GM12874 (cell line): ENCODE measurements at regions not wholly inside any gene's neighbourhood (a gene's known extent, or its start where the extent isn't known, plus 50 kb on each side); places are given as distances from the start of the nearest gene placed in this dataset.

Experiments
- TF ChIP-seq, protein P1 (sequence below): IDR thresholded peaks from 2 replicates; pipeline ENCODE4 v1.5.1; 2011; ENCODE audit warnings: low read depth, mild to moderate bottlenecking, control low read depth, low read length, moderate library complexity; ENCODE audit not compliant: insufficient read depth

DNA sequence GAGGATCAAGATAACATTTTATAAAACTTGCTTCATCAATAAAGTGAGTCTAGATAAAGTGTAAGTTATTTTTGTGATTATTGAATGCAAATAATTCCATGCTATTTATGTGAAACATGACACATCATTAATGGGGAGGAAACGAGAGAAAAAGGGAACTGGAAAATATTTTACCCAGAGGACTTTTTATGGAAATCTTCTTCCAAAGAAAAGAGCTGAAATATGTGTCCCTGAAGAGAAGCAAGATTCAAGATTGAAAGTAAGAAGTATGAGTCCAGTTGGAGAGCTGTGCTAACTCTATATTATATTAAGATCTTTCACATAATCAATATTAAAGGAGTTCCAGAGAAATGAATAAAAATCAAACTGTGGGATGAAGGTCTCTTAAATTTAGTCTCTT, 1361.8 kb downstream of the GATA3 start:
- TF ChIP-seq, protein P1, sequence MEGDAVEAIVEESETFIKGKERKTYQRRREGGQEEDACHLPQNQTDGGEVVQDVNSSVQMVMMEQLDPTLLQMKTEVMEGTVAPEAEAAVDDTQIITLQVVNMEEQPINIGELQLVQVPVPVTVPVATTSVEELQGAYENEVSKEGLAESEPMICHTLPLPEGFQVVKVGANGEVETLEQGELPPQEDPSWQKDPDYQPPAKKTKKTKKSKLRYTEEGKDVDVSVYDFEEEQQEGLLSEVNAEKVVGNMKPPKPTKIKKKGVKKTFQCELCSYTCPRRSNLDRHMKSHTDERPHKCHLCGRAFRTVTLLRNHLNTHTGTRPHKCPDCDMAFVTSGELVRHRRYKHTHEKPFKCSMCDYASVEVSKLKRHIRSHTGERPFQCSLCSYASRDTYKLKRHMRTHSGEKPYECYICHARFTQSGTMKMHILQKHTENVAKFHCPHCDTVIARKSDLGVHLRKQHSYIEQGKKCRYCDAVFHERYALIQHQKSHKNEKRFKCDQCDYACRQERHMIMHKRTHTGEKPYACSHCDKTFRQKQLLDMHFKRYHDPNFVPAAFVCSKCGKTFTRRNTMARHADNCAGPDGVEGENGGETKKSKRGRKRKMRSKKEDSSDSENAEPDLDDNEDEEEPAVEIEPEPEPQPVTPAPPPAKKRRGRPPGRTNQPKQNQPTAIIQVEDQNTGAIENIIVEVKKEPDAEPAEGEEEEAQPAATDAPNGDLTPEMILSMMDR: no peak

DNA sequence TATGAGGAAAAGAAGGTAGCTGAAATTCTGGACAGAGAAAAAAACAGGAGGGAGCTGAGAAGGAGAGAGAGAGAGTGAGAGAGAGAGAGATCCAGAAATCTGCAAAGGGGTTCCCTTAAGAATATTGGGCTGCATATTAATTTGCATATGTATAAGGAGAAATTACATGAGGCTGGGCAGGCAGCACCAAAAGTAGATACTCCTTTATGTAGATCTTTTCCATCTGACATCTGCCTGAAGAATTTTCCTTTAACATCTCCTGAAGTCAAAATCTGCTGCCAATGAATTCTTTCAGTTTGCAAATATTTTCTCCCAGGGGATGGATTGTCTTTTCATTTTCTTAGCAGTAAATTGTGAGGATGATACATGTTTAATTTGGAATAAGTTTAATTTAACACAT, 1365.3 kb downstream of the GATA3 start:
- TF ChIP-seq, protein P1: no peak

DNA sequence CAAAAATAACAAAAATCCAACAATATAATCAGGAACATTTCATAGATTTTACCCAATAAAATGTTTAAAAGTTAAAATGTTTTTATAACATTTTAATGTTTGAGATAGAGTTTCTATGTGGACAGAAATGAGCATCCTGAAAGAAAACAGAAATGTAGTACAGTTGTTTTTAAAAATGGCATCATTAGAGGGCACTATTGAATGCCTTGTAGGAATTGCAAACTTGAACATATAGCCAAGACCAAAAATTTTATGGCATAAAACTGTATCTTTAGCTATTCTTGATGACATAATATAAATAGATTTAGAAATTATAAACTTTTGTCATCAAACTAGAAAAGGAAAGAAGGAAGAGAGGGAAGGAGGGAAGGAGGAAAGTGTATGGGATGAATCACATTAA, 1372.7 kb downstream of the GATA3 start:
- TF ChIP-seq, protein P1: no peak

DNA sequence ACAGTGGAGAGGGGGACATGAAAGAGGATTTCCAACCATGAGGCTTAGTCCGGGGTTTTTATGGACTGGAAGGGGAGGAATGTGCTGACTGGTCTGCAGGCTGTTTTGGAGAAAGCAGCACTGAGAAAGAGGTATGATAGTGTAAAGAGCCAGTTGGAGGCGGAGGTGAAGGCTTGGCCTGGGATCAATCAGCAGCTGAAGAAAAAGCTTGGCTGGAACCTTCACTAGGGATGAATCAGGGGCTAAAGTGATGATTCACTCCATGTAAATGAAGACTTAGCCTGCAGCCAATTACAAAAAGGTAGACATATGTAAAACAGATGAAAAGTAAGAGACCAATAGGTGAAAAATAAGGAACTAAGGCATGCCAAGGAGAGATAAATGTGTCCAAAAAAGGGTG, 1382.6 kb downstream of the GATA3 start:
- TF ChIP-seq, protein P1: no peak

DNA sequence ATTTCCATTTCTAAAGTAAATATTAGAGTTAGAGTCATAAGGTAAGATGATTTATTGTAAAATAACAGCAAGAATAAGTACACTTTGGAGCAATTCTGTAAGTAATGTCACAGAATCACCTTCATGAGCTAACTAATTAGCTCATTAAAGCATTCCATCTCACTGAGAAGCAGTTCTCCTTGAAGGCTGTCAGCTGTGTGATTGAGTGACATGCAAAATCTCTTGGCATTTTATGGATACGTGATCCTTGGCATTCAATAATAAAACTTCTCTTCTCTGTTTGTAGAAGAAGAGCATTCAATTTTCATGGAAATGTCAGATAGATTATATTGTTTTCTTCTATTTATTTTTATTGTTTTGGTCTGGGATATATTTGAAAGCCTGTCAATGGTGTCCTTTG, 1389.3 kb downstream of the GATA3 start:
- TF ChIP-seq, protein P1: no peak

DNA sequence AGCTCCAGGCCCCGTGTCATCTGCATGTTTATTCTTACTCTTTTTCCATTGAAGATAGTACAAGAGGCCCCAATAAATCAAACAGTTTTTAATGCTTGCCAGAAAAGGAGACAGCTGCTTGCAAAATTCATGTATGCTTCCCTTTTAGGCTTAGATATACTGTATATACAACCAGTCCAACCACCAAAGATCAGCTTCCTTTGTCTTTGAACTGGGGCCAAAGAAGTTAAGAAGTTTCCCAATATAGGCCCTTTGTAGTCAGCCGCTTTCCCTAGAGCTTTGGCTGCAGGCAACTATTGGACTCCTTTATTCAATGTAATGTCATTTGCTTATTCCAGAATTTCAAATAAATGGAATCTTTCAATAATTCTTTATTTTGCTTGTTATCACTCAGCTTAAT, 1395.0 kb downstream of the GATA3 start:
- TF ChIP-seq, protein P1: no peak

DNA sequence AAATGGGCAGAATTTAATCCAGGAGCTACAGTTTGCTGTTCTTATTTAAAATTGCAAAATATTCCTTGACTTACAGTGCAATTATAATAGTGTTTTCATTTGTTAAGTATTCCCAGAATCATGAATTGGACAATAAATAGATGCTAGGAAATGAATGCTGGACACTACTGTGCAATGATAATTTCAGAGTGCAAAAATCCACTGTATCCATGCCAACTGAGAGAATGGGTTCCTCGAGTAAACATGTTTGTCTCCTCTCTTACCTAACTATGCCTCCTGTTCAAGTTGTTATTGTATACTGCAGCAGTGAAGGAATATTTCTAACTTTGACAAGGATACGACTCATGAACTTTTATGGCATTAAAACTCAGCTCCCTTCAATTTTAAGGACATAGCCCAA, 1396.3 kb downstream of the GATA3 start:
- TF ChIP-seq, protein P1: no peak

DNA sequence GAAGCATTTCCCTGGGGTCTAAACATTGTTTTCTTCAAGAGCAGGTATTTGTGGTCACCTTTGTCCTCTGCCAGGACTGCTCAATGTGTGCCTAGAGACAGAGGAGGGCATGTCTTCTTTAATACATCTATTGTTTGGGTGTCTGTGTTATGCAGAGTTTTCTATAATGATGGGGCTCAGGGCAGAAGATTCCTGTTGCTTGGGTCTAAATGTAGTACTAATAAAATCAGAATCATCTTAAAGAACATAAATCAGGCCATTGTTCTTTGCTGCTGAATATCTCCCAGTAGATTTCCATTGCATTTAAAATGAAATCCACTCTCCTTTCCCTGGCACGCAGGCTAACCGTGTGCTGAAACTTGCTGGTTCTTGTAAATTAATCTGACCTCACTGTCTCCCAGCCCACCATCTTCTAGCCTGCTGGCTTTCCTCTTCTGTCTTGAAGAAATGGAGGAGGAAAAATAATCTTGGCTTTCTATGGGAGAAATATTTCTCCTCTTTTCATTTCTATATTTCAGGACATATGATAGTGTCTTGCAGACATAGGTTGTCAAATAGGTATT, 1396.8 kb downstream of the GATA3 start:
- TF ChIP-seq, protein P1: no peak
